ENCODE measurements at regions not wholly inside any gene's neighbourhood (a gene's known extent, or its start where the extent isn't known, plus 50 kb on each side); places are given as distances from the start of the nearest gene placed in this dataset.
A peak's percentile ranks its signal among the peaks of the same experiment; 100 is the strongest.
"Not testable (repeated sequence)": the region's sequence is repeated elsewhere in the genome, so short reads cannot be mapped to it uniquely, and the experiment has no call there.

DNA sequence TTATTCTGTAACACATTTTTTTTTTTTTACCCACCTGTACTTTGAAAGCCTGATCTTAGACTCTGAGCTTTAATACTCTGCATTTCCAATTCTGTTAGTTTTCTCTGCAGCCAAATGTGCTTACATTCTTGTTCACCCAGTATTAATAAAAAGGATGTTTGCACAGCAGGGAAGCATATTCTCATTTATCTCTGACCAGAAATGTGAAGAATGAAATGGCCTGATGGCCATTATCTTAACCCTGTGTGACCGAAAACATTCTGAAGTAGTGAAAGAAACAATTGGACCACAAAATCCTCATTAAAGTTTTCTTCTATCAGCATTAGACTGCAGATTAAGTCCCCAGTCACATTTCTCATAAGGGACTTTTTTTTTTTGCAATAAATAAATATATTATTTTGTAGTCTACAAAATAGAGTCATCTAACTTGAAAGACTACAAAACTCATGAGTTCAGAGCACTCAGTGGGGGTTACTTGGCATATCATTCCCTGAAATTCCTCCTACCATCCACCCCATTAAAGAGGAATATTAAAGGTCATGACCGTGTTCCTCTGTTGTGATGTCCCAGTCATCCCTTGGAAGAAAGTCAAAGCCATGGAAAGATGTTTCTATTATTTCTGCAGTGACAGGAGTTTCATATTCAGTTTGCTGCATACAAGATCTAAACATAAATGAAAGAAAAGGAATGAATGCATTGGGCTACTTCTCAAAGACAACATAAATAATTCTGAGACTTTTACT is 364.4 kb downstream of the RND3 start:
- Histone ChIP-seq H3K27me3 (no peaks in the 10 kb centered on the region), H3K36me3 (no peaks in the 10 kb centered on the region), H3K9me3 (no peaks in the 10 kb centered on the region), H3K4me3 (no peak overlapping the region), H3K27ac (no peak overlapping the region), H3K4me1 (peaks cover 0 to 9% (median 0%) of the 10 kb centered on the region in 4 donors)
- TF ChIP-seq, protein P1, sequence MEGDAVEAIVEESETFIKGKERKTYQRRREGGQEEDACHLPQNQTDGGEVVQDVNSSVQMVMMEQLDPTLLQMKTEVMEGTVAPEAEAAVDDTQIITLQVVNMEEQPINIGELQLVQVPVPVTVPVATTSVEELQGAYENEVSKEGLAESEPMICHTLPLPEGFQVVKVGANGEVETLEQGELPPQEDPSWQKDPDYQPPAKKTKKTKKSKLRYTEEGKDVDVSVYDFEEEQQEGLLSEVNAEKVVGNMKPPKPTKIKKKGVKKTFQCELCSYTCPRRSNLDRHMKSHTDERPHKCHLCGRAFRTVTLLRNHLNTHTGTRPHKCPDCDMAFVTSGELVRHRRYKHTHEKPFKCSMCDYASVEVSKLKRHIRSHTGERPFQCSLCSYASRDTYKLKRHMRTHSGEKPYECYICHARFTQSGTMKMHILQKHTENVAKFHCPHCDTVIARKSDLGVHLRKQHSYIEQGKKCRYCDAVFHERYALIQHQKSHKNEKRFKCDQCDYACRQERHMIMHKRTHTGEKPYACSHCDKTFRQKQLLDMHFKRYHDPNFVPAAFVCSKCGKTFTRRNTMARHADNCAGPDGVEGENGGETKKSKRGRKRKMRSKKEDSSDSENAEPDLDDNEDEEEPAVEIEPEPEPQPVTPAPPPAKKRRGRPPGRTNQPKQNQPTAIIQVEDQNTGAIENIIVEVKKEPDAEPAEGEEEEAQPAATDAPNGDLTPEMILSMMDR (IDR thresholded peaks at IDR 0.05): no peak
- TF ChIP-seq POLR2A (IDR thresholded peaks at IDR 0.05): no peak
- no peak for TF ChIP-seq POLR2AphosphoS5 (IDR thresholded peaks at IDR 0.05)
- no peak for TF ChIP-seq EP300 (IDR thresholded peaks at IDR 0.05)
- intact Hi-C loops (cut with DNase I; ENCODE audit: low total_unique reads): no loop called here
- DNase-seq: no peak
- WGBS, 5 donors: 70 to 85% (median 73%) methylated on average over 2 of the region's 2 CpGs

DNA sequence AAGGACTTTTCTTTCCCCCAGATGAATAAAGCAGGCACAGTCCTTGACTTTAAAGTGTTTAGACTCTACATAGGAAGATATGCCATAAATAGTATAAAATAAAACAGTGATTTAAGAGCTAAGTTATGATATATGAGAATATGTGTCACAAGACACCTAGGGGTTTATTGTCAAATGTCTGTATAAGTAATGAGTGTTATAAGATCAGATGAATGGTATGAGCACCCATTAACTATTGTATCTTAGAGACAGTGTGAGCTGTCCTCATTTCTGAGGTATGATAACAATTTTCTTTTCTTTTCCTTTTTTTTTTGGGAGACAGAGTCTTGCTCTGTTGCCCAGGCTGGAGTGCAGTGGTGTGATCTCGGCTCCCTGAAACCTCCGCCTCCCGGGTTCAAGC is 365.3 kb downstream of the RND3 start:
- Histone ChIP-seq H3K4me3 (no peak overlapping the region), H3K9me3 (no peaks in the 10 kb centered on the region), H3K36me3 (no peaks in the 10 kb centered on the region), H3K27ac (no peak overlapping the region), H3K27me3 (no peaks in the 10 kb centered on the region), H3K4me1 (peaks cover 0 to 9% (median 0%) of the 10 kb centered on the region in 4 donors)
- no peak for DNase-seq
- WGBS, 5 donors: 89 to 96% (median 94%) methylated on average over 3 of the region's 3 CpGs
- intact Hi-C loops (cut with DNase I; ENCODE audit: low total_unique reads): no loop called here
- TF ChIP-seq POLR2A (IDR thresholded peaks at IDR 0.05): no peak
- TF ChIP-seq, protein P1 (IDR thresholded peaks at IDR 0.05): no peak
- no peak for TF ChIP-seq POLR2AphosphoS5 (IDR thresholded peaks at IDR 0.05)

DNA sequence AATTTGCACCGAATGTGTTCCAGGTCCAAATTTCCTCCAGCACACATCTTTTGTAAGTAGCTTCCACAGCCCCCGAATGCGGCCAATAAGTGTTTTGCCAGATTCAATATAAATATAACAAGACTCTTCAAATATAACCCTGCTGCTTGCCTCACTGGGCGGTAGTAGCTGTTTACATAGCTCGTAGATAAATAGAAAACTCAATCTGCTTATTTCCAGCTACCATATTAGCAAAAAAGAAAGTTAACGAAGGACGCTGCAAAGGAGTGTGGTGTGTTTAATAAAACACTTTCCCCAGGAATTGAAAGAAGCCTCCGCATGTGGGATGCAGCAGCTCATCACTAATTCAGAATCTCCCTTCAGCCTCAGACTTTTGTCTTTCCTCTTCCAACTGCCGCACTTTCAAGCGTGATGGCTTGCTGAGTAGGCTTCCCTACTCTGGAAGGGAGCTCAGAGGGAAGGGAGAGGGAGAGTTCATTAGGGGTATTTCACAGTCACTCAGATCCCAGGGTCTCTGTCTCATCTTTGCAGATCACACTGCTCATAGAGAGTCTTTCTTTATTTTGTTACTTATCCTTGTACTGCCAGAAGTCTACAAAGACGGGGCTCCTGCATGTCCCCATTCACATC is 367.0 kb downstream of the RND3 start:
- Histone ChIP-seq H3K27me3 (no peaks in the 10 kb centered on the region), H3K9me3 (no peaks in the 10 kb centered on the region), H3K4me1 (peaks cover 0 to 7% (median 0%) of the 10 kb centered on the region in 4 donors), H3K27ac (no peak overlapping the region), H3K36me3 (no peaks in the 10 kb centered on the region), H3K4me3 (peak overlapping the region in 2 of 4 donors; percentile 2 to 24)
- TF ChIP-seq, protein P1 (IDR thresholded peaks at IDR 0.05): no peak
- no peak for TF ChIP-seq EP300 (IDR thresholded peaks at IDR 0.05)
- WGBS, 5 donors: 31 to 54% (median 43%) methylated on average over 11 of the region's 11 CpGs
- DNase-seq: peak in 1 of 2 donors; percentile 43
- intact Hi-C loops (cut with DNase I; ENCODE audit: low total_unique reads): no loop called here

DNA sequence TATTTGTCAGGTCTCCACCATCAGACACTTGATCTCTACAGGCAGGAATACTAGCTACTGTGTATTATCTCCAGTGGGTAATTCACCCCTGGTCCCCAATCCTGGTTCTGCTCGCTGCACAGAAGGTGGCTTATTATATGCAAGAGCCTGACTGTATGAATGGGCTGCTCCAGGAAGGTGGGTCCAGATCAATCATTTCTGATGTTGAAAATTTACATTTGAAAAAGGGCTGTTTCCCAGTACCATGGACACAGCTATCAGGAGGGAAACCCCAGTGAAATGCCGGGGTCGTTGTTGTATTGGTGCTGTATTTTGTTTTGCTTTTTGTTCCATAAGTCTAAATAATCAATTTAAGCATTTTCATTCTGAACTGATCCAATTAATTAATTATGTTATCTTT is 367.6 kb downstream of the RND3 start:
- Histone ChIP-seq H3K4me3 (no peak overlapping the region), H3K27me3 (no peaks in the 10 kb centered on the region), H3K36me3 (no peaks in the 10 kb centered on the region), H3K9me3 (no peaks in the 10 kb centered on the region), H3K27ac (no peak overlapping the region), H3K4me1 (peaks cover 0 to 4% (median 0%) of the 10 kb centered on the region in 4 donors)
- 41 to 64% (median 51%) methylated on average over 3 of the region's 3 CpGs for WGBS, 5 donors
- TF ChIP-seq POLR2A (IDR thresholded peaks at IDR 0.05) (no peak), POLR2AphosphoS5 (IDR thresholded peaks at IDR 0.05) (no peak), EP300 (IDR thresholded peaks at IDR 0.05) (no peak)
- TF ChIP-seq, protein P1 (IDR thresholded peaks at IDR 0.05): no peak
- DNase-seq: no peak
- intact Hi-C loops (cut with DNase I; ENCODE audit: low total_unique reads): no loop called here

DNA sequence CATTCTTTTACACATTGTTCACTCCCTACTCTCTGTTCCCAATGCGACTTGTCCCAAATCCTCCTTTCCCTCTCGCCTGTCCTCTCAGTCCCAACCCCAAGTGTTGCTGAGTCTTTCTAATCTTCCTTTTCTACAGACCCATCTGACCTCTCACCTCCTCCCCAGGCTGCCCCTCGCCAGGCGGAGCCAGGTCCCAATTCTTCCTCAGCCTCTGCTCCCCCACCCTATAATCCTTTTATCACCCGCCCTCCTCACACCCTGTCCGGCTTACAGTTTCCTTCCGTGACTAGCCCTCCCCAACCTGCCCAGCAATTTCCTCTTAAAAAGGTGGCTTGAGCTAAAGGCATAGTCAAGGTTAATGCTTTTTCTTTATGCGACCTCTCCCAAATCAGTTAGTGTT is 373.4 kb downstream of the RND3 start:
- H3K4me3 ChIP-seq; H3K27ac ChIP-seq; H3K36me3 ChIP-seq; H3K9me3 ChIP-seq; DNase-seq; intact Hi-C loops (cut with DNase I; ENCODE audit: low total_unique reads); H3K27me3 ChIP-seq; H3K4me1 ChIP-seq: not testable (repeated sequence)
- WGBS, 5 donors: 75 to 90% (median 85%) methylated on average over 8 of the region's 8 CpGs

Measured in stomach (tissue), 8 donors.